ENCODE measurements at regions not wholly inside any gene's neighbourhood (a gene's known extent, or its start where the extent isn't known, plus 50 kb on each side); places are given as distances from the start of the nearest gene placed in this dataset.

DNA sequence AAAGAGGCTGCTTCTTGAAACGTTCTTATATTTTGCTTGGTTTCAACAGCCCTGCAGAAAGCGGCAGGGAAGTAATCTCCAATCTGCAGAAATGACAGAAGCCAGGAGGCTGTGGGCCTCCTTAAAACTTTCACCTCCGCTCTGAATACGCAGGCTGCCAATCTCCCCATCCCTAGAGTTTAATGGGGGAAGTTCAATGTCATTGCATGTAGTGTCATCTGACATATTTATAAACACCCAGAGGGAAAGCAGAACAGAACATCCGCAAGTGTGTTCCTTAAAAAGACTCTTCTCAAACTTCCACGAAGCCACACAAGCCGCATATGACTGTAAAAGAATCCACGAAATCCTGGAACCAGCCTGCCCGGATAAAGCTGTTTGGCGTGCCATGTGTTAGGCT lies 148.8 kb upstream of the TBL1X start:
- no peaks in the 10 kb centered on the region for H3K27me3 ChIP-seq (ENCODE audit: insufficient read depth, low read depth)
- no peak overlapping the region for H2AFZ ChIP-seq (ENCODE audit: low read depth)
- no peak overlapping the region for H3K9ac ChIP-seq
- no peaks in the 10 kb centered on the region for H3K79me2 ChIP-seq (ENCODE audit: insufficient read depth, low read depth)
- no peak overlapping the region for H3K4me2 ChIP-seq
- no peaks in the 10 kb centered on the region for H4K20me1 ChIP-seq (ENCODE audit: insufficient read depth)
- H3K4me3 ChIP-seq (IDR thresholded peaks at IDR 0.05; ENCODE audit: insufficient read depth, low read depth, low read length): no peak overlapping the region
- TF ChIP-seq, protein P1, sequence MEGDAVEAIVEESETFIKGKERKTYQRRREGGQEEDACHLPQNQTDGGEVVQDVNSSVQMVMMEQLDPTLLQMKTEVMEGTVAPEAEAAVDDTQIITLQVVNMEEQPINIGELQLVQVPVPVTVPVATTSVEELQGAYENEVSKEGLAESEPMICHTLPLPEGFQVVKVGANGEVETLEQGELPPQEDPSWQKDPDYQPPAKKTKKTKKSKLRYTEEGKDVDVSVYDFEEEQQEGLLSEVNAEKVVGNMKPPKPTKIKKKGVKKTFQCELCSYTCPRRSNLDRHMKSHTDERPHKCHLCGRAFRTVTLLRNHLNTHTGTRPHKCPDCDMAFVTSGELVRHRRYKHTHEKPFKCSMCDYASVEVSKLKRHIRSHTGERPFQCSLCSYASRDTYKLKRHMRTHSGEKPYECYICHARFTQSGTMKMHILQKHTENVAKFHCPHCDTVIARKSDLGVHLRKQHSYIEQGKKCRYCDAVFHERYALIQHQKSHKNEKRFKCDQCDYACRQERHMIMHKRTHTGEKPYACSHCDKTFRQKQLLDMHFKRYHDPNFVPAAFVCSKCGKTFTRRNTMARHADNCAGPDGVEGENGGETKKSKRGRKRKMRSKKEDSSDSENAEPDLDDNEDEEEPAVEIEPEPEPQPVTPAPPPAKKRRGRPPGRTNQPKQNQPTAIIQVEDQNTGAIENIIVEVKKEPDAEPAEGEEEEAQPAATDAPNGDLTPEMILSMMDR (conservative IDR thresholded peaks at IDR 0.05; ENCODE audit: low read depth, low read length): no peak
- H3K27ac ChIP-seq: no peak overlapping the region
- H3K4me1 ChIP-seq (ENCODE audit: low read depth, poor library complexity, severe bottlenecking): no peaks in the 10 kb centered on the region
- H3K36me3 ChIP-seq (ENCODE audit: insufficient read depth): no peaks in the 10 kb centered on the region

DNA sequence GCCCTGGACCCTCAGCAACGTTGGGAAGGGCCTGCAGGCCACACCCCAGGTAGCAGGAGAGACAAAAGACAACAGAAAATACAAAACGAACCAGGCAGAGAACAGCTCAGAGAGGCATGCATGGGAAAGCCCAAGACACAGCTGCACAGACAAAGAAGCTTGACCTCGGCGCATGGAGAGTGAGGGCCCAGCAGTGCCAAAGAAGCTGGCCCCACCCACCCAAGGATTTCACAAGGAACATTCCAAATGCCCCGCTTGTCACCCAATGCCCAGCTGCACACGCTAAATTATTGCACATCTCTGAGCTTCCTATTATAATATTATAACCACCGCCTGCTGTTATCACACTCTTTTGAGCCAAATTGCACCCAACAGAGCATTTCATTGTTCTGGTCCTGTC lies 147.7 kb upstream of the TBL1X start:
- Histone ChIP-seq H3K4me3 (IDR thresholded peaks at IDR 0.05; ENCODE audit: insufficient read depth, low read depth, low read length) (no peak overlapping the region), H2AFZ (ENCODE audit: low read depth) (no peak overlapping the region), H3K27me3 (ENCODE audit: insufficient read depth, low read depth) (no peaks in the 10 kb centered on the region), H3K36me3 (ENCODE audit: insufficient read depth) (no peaks in the 10 kb centered on the region), H3K9ac (no peak overlapping the region), H3K79me2 (ENCODE audit: insufficient read depth, low read depth) (no peaks in the 10 kb centered on the region), H3K27ac (no peak overlapping the region), H3K4me1 (ENCODE audit: low read depth, poor library complexity, severe bottlenecking) (no peaks in the 10 kb centered on the region), H3K4me2 (no peak overlapping the region), H4K20me1 (ENCODE audit: insufficient read depth) (no peaks in the 10 kb centered on the region)
- TF ChIP-seq, protein P1 (conservative IDR thresholded peaks at IDR 0.05; ENCODE audit: low read depth, low read length): no peak

DNA sequence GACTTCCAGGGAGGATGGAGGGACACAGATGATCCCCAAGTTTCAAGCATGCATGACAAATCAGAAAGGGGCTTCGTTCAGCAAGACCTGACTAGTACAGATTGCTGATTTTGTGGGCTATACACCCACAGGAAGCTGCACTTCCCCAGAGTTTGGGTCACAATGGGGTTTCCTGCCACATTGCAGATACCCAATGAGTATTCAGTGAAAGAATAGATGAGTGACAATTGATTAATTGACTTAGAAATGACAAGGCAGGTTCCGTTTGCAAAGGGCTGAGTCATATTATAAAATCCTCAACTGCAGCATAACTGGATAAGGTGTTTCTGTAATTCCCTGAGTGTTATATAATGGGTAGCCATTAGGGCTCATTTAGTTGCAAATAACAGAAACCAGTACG lies 146.6 kb upstream of the TBL1X start:
- H3K36me3 ChIP-seq (ENCODE audit: insufficient read depth): no peaks in the 10 kb centered on the region
- H3K9ac ChIP-seq: no peak overlapping the region
- H2AFZ ChIP-seq (ENCODE audit: low read depth): no peak overlapping the region
- no peaks in the 10 kb centered on the region for H3K4me1 ChIP-seq (ENCODE audit: low read depth, poor library complexity, severe bottlenecking)
- no peaks in the 10 kb centered on the region for H4K20me1 ChIP-seq (ENCODE audit: insufficient read depth)
- no peak overlapping the region for H3K27ac ChIP-seq
- no peak overlapping the region for H3K4me2 ChIP-seq
- H3K27me3 ChIP-seq (ENCODE audit: insufficient read depth, low read depth): no peaks in the 10 kb centered on the region
- TF ChIP-seq, protein P1 (conservative IDR thresholded peaks at IDR 0.05; ENCODE audit: low read depth, low read length): no peak
- no peak overlapping the region for H3K4me3 ChIP-seq (IDR thresholded peaks at IDR 0.05; ENCODE audit: insufficient read depth, low read depth, low read length)
- H3K79me2 ChIP-seq (ENCODE audit: insufficient read depth, low read depth): no peaks in the 10 kb centered on the region

DNA sequence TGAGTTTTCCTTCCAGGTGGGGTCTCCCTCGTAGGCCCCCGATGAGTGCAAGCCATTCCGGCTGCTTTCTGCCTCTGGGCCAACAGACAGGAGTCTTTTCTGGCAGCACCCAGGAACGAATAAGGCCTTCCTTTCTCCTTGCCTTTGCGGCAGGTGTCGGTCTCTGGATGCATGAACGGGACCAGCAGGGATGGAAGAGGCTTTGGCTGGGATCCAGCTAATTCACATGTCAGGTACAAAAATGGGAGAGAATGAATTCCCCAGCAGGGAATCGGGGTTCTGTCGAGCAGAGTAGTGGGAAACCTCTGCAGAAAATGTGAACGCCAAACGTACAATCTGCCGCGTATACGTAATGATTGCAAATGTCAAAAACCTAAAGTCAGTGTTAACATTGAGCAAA lies 146.1 kb upstream of the TBL1X start:
- Histone ChIP-seq H3K4me2 (no peak overlapping the region), H3K27ac (no peak overlapping the region), H2AFZ (ENCODE audit: low read depth) (no peak overlapping the region), H3K27me3 (ENCODE audit: insufficient read depth, low read depth) (no peaks in the 10 kb centered on the region), H3K79me2 (ENCODE audit: insufficient read depth, low read depth) (no peaks in the 10 kb centered on the region), H4K20me1 (ENCODE audit: insufficient read depth) (no peaks in the 10 kb centered on the region), H3K9ac (no peak overlapping the region), H3K4me3 (IDR thresholded peaks at IDR 0.05; ENCODE audit: insufficient read depth, low read depth, low read length) (no peak overlapping the region), H3K36me3 (ENCODE audit: insufficient read depth) (no peaks in the 10 kb centered on the region), H3K4me1 (ENCODE audit: low read depth, poor library complexity, severe bottlenecking) (no peaks in the 10 kb centered on the region)
- TF ChIP-seq, protein P1 (conservative IDR thresholded peaks at IDR 0.05; ENCODE audit: low read depth, low read length): no peak

DNA sequence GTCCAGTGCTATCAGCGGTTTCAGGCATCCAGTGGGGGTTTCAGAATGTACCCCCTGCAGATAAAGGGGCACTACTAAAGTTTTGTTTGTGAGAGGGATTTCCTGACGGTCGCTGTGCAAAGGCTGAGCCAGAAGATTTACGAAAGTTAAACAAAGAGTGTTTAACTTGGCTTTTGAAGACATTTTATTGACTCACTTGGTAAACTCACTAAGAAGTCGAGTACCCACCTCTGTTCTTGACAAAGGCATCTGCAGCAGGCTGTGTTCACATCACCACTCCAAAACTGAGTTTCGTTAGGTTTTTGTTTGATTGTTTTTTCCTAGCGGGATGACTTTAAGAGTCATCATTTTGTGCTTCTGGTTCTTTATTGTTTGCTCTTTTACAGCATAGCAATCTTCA lies 143.9 kb upstream of the TBL1X start:
- Histone ChIP-seq H4K20me1 (ENCODE audit: insufficient read depth) (no peaks in the 10 kb centered on the region), H3K4me1 (ENCODE audit: low read depth, poor library complexity, severe bottlenecking) (no peaks in the 10 kb centered on the region), H3K36me3 (ENCODE audit: insufficient read depth) (no peaks in the 10 kb centered on the region), H3K79me2 (ENCODE audit: insufficient read depth, low read depth) (no peaks in the 10 kb centered on the region), H2AFZ (ENCODE audit: low read depth) (no peak overlapping the region), H3K9ac (no peak overlapping the region), H3K27me3 (ENCODE audit: insufficient read depth, low read depth) (no peaks in the 10 kb centered on the region), H3K4me2 (no peak overlapping the region), H3K4me3 (IDR thresholded peaks at IDR 0.05; ENCODE audit: insufficient read depth, low read depth, low read length) (no peak overlapping the region), H3K27ac (no peak overlapping the region)
- TF ChIP-seq, protein P1 (conservative IDR thresholded peaks at IDR 0.05; ENCODE audit: low read depth, low read length): no peak
